ENCODE measurements at regions not wholly inside any gene's neighbourhood (a gene's known extent, or its start where the extent isn't known, plus 50 kb on each side); places are given as distances from the start of the nearest gene placed in this dataset.

DNA sequence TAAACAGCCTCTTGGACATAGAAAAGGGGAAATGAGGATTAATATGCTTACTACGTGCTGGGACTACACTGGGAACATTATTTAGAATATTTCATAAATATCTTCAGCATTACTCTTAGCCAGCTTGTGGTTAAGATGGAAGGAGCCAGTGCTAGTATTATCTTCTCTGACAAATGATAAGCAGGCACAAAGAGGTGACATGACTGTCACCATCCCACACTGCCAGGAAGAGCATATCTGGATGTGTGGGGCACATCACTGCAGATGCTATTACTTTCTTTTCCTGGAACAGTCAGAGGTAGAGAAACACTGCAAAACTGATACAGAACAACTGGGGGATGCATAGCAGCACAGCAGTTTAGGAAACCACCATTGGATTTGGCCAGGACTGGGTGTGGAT lies 281.0 kb upstream of the TNC start:
- H4K20me1 ChIP-seq (ENCODE audit: insufficient read depth, poor library complexity, severe bottlenecking): no peaks in the 10 kb centered on the region
- no peaks in the 10 kb centered on the region for H3K36me3 ChIP-seq (replicated peaks; ENCODE audit: insufficient read depth, low read depth)
- 84% methylated on average over 1 of the region's 1 CpG for WGBS (ENCODE audit: low lambda C conversion rate, missing lambda C conversion rate)
- H3K79me2 ChIP-seq: no peaks in the 10 kb centered on the region
- peaks cover 14% of the 10 kb centered on the region for H3K4me1 ChIP-seq (ENCODE audit: insufficient read depth)
- H3K27me3 ChIP-seq: no peaks in the 10 kb centered on the region
- TF ChIP-seq EZH2phosphoT487 (IDR thresholded peaks at IDR 0.05; ENCODE audit: low read depth, severe bottlenecking, unreplicated experiment): no peak
- no peak for TF ChIP-seq EZH2 (IDR thresholded peaks at IDR 0.05; ENCODE audit: borderline replicate concordance)
- TF ChIP-seq, protein P1, sequence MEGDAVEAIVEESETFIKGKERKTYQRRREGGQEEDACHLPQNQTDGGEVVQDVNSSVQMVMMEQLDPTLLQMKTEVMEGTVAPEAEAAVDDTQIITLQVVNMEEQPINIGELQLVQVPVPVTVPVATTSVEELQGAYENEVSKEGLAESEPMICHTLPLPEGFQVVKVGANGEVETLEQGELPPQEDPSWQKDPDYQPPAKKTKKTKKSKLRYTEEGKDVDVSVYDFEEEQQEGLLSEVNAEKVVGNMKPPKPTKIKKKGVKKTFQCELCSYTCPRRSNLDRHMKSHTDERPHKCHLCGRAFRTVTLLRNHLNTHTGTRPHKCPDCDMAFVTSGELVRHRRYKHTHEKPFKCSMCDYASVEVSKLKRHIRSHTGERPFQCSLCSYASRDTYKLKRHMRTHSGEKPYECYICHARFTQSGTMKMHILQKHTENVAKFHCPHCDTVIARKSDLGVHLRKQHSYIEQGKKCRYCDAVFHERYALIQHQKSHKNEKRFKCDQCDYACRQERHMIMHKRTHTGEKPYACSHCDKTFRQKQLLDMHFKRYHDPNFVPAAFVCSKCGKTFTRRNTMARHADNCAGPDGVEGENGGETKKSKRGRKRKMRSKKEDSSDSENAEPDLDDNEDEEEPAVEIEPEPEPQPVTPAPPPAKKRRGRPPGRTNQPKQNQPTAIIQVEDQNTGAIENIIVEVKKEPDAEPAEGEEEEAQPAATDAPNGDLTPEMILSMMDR (IDR thresholded peaks at IDR 0.05; ENCODE audit: poor library complexity): no peak
- H3K27ac ChIP-seq: no peak overlapping the region
- no peak overlapping the region for H2AFZ ChIP-seq
- no peak overlapping the region for H3K4me2 ChIP-seq
- no peak overlapping the region for H3K4me3 ChIP-seq
- no peaks in the 10 kb centered on the region for H3K9me3 ChIP-seq (ENCODE audit: low read depth)
- no peaks in the 10 kb centered on the region for H3K9me2 ChIP-seq (replicated peaks; ENCODE audit: insufficient read depth)
- DNase-seq (ENCODE audit: low spot score): no peak

DNA sequence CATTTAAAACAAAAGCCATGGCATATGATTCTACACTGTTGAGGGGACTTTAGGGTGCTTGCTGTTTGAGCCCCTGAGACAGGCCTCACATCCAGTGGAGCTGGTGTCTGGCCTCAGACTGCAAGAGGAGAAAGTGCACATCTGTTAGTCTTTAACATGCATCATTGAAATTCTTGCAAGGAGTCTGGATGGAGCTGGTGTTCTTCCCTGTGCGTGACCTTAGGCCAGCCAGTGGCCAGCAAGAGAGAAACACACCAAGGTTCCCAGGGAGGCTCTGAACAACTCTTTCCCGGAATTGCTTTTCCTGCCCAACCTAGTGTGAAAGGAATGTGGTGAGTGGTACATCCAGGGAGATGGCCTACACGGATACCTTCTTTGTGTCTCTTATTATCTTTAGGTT lies 282.8 kb upstream of the TNC start:
- 58% methylated on average over 3 of the region's 3 CpGs for WGBS (ENCODE audit: low lambda C conversion rate, missing lambda C conversion rate)

DNA sequence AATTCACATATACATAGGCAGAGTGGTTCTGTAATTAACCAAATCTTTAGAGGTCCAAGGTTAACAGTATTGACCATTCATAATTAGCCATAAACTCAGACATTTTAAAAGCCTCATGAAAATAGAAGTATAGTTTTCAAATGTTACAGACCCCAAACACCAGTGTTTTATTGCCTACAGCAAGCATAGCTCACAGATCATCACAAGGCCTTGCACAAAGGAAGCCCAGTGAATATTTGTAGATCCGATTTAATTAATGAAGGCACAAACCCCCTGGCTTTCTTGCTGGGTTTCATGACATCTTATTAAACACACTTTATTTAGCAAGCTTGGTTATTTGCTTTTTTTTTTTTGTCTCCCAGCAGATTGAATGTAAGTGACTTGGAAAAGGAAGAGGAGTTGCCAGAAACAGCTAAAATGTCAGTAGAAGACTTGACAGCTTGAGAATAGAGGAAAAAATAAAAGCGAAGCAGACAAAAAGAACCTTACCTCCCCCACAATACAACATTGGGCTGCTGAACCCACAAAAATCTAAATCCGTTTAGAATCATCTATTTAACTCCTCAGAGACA lies 283.9 kb upstream of the TNC start:
- no peak overlapping the region for H3K4me3 ChIP-seq
- no peaks in the 10 kb centered on the region for H3K9me3 ChIP-seq (ENCODE audit: low read depth)
- H2AFZ ChIP-seq: no peak overlapping the region
- no peak for DNase-seq (ENCODE audit: low spot score)
- H3K4me2 ChIP-seq: no peak overlapping the region
- H3K27me3 ChIP-seq: no peaks in the 10 kb centered on the region
- WGBS (ENCODE audit: low lambda C conversion rate, missing lambda C conversion rate): 85% methylated on average over 3 of the region's 3 CpGs
- TF ChIP-seq EZH2phosphoT487 (IDR thresholded peaks at IDR 0.05; ENCODE audit: low read depth, severe bottlenecking, unreplicated experiment): no peak
- no peak for TF ChIP-seq EZH2 (IDR thresholded peaks at IDR 0.05; ENCODE audit: borderline replicate concordance)
- TF ChIP-seq, protein P1 (IDR thresholded peaks at IDR 0.05; ENCODE audit: poor library complexity): no peak
- H3K36me3 ChIP-seq (replicated peaks; ENCODE audit: insufficient read depth, low read depth): no peaks in the 10 kb centered on the region
- no peak overlapping the region for H3K27ac ChIP-seq
- no peaks in the 10 kb centered on the region for H3K9me2 ChIP-seq (replicated peaks; ENCODE audit: insufficient read depth)
- H3K79me2 ChIP-seq: no peaks in the 10 kb centered on the region
- no peaks in the 10 kb centered on the region for H3K4me1 ChIP-seq (ENCODE audit: insufficient read depth)
- H4K20me1 ChIP-seq (ENCODE audit: insufficient read depth, poor library complexity, severe bottlenecking): no peaks in the 10 kb centered on the region

More for the DNA sequence above, 282.8 kb upstream of the TNC start:
- Histone ChIP-seq H3K4me1 (ENCODE audit: insufficient read depth) (peaks cover 9% of the 10 kb centered on the region), H3K79me2 (no peaks in the 10 kb centered on the region), H3K9me3 (ENCODE audit: low read depth) (no peaks in the 10 kb centered on the region), H3K4me3 (no peak overlapping the region), H3K27ac (no peak overlapping the region), H4K20me1 (ENCODE audit: insufficient read depth, poor library complexity, severe bottlenecking) (no peaks in the 10 kb centered on the region), H3K9me2 (replicated peaks; ENCODE audit: insufficient read depth) (no peaks in the 10 kb centered on the region), H2AFZ (no peak overlapping the region), H3K36me3 (replicated peaks; ENCODE audit: insufficient read depth, low read depth) (no peaks in the 10 kb centered on the region), H3K27me3 (no peaks in the 10 kb centered on the region), H3K4me2 (no peak overlapping the region)
- DNase-seq (ENCODE audit: low spot score): no peak
- no peak for TF ChIP-seq EZH2 (IDR thresholded peaks at IDR 0.05; ENCODE audit: borderline replicate concordance)
- TF ChIP-seq, protein P1 (IDR thresholded peaks at IDR 0.05; ENCODE audit: poor library complexity): no peak
- TF ChIP-seq EZH2phosphoT487 (IDR thresholded peaks at IDR 0.05; ENCODE audit: low read depth, severe bottlenecking, unreplicated experiment): no peak
